Upper lobe of left lung (tissue), 6 donors: ENCODE measurements at regions not wholly inside any gene's neighbourhood (a gene's known extent, or its start where the extent isn't known, plus 50 kb on each side); places are given as distances from the start of the nearest gene placed in this dataset.

Source experiments
- ATAC-seq, 2 donors: fragments of 200-7000 bp; cut with Tn5 transposase; one replicate each; pipeline ENCODE4 v1.9.1; 2022; ENCODE audit warnings: mild to moderate bottlenecking in 2 of 2, moderate library complexity in 2 of 2; ENCODE audit not compliant: low FRiP score in 2 of 2
- DNase-seq, 2 donors: peaks; one replicate each; pipeline ENCODE4 v3.0.0-alpha.2; 2019 to 2020
- H3K27ac ChIP-seq, 4 donors: fragments of 200-600 bp; sonication (generic); one replicate each; pipeline ENCODE4 v1.5.1; 2016 to 2019
- H3K27me3 ChIP-seq, 4 donors: fragments of 200-600 bp; sonication (generic); one replicate each; pipeline ENCODE4 v1.5.1; 2017 to 2019
- H3K36me3 ChIP-seq, 4 donors: fragments of 200-600 bp; sonication (generic); one replicate each; pipeline ENCODE4 v1.5.1; 2016 to 2019
- H3K4me1 ChIP-seq, 4 donors: fragments of 200-600 bp; sonication (generic); one replicate each; pipeline ENCODE4 v1.5.1; 2018 to 2019
- H3K4me3 ChIP-seq, 4 donors: fragments of 200-600 bp; sonication (generic); one replicate each; pipeline ENCODE4 v1.5.1; 2017 to 2019; ENCODE audit warnings: mild to moderate bottlenecking in 2 of 4, moderate library complexity in 1 of 4
- H3K9me3 ChIP-seq, 4 donors: fragments of 200-600 bp; sonication (generic); one replicate each; pipeline ENCODE4 v1.5.1; 2018 to 2019
- CTCF ChIP-seq, 6 experiments: fragments of 450-650 bp in 4 of 6; fragments of 200-600 bp in 2 of 6; sonication (generic) in 2 of 6; IDR thresholded peaks; one replicate each; pipeline ENCODE4 v1.5.1; 2016 to 2019; ENCODE audit warnings: antibody characterized with exemption in 6 of 6
- EP300 ChIP-seq, 4 donors: sonication (generic); formaldehyde crosslinking; IDR thresholded peaks; one replicate each; pipeline ENCODE4 v1.5.1; 2017; ENCODE audit warnings: antibody characterized with exemption in 4 of 4, control low read depth in 2 of 4
- POLR2A ChIP-seq, 4 donors: fragments of 450-650 bp; IDR thresholded peaks; one replicate each; pipeline ENCODE4 v1.5.1; 2016 to 2017; ENCODE audit warnings: antibody characterized with exemption in 4 of 4, mild to moderate bottlenecking in 2 of 4
- POLR2AphosphoS5 ChIP-seq, 2 donors: sonication (generic); formaldehyde crosslinking; IDR thresholded peaks; one replicate each; pipeline ENCODE4 v1.5.1; 2017; ENCODE audit warnings: antibody characterized with exemption in 2 of 2
- WGBS, 2 donors: methylation state at CpG; one replicate each; pipeline ENCODE4 v1.1.5; 2017 to 2018; 5-methylcytosine and 5-hydroxymethylcytosine counted together
- donor health status: DM: no; HTN: no; CAD: no; lungs with moderate emphysema.
- donor health status: DM: no; HTN: yes; CAD: no; lungs with severe emphysema.

- H3K9me3 ChIP-seq: no peaks in the 10 kb centered on the region
- DNase-seq (peak in 1 of 2 donors; percentile 17), ATAC-seq (no peak)
- H3K4me1 ChIP-seq: no peaks in the 10 kb centered on the region
- no peak for TF ChIP-seq CTCF (IDR thresholded peaks at IDR 0.05)
- TF ChIP-seq POLR2AphosphoS5 (IDR thresholded peaks at IDR 0.05): no peak
- TF ChIP-seq POLR2A (IDR thresholded peaks at IDR 0.05): no peak
- TF ChIP-seq EP300 (IDR thresholded peaks at IDR 0.05): no peak
- no peak overlapping the region for H3K27ac ChIP-seq
- H3K36me3 ChIP-seq: no peaks in the 10 kb centered on the region
- no peaks in the 10 kb centered on the region for H3K27me3 ChIP-seq
- 35 to 47% methylated on average over 2 of the region's 2 CpGs for WGBS, 2 donors
- no peak overlapping the region for H3K4me3 ChIP-seq
Observed at GRCh38 chr14:106681568-106681967, 1155.2 kb downstream of the TMEM121 start.

GRCh38 chr14:106683631-106684030, 1157.2 kb downstream of the TMEM121 start:
- ATAC-seq (no peak), DNase-seq (no peak)
- Histone ChIP-seq H3K27ac (no peak overlapping the region), H3K27me3 (no peaks in the 10 kb centered on the region), H3K36me3 (no peaks in the 10 kb centered on the region), H3K4me3 (no peak overlapping the region), H3K4me1 (no peaks in the 10 kb centered on the region), H3K9me3 (no peaks in the 10 kb centered on the region)
- 63 to 67% methylated on average over 4 of the region's 4 CpGs for WGBS, 2 donors
- TF ChIP-seq POLR2AphosphoS5 (IDR thresholded peaks at IDR 0.05) (no peak), POLR2A (IDR thresholded peaks at IDR 0.05) (no peak), EP300 (IDR thresholded peaks at IDR 0.05) (no peak), CTCF (IDR thresholded peaks at IDR 0.05) (no peak)

DNA sequence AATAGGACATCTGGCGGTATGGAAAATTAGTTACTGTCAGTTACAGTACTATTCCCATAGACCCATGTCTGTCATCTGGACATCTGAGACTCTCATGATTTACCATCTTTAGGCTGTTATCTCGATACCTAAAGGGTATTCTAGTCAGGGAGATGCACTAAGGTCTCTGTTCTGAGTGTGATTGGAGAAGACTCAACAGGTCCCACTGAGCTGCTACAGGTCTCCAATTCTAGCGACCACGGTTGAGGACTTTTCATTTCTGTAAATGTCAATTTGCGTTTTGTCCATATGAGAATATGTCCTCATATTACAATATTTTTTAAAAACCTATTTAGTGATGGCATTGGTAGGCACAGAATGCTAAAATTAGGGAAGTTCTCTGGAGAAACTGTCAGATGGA, 1160.2 kb downstream of the TMEM121 start:
- Histone ChIP-seq H3K4me3 (no peak overlapping the region), H3K4me1 (no peaks in the 10 kb centered on the region), H3K36me3 (no peaks in the 10 kb centered on the region), H3K27ac (no peak overlapping the region), H3K9me3 (no peaks in the 10 kb centered on the region), H3K27me3 (no peaks in the 10 kb centered on the region)
- ATAC-seq: no peak
- TF ChIP-seq CTCF (IDR thresholded peaks at IDR 0.05) (no peak), POLR2A (IDR thresholded peaks at IDR 0.05) (no peak)
- WGBS, 2 donors: 65 to 76% methylated on average over 5 of the region's 5 CpGs
- DNase-seq: no peak

DNA sequence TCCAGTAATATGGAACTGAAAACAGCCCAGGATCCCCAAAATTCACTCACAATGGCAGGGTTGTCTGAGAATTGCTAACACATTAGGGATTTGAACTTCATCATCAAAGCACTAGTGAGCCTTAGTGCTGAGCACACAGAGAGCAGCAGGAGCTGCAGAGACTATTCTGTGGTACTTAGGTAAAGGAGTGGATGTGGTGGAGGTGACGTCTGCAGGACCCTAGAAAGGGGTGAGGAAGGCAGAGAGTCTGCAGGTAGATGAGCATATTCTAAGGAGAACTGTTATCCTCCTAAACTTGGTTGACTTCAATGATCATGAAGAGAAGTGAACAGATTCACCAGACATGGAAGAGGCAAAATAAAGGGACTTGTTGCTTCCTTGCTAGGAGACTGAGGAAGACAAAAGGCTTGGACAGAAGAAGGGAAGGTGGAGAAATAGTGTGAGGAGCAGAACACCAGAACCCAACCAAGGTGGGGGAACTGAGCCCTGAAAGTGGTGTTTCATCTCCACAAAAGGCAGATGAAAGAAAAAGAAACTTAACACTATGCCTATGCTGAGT, 1164.0 kb downstream of the TMEM121 start:
- no peaks in the 10 kb centered on the region for H3K36me3 ChIP-seq
- 25 to 53% methylated on average over 1 of the region's 1 CpG for WGBS, 2 donors
- H3K4me1 ChIP-seq: no peaks in the 10 kb centered on the region
- DNase-seq: no peak
- no peak overlapping the region for H3K27ac ChIP-seq
- no peak overlapping the region for H3K4me3 ChIP-seq
- no peaks in the 10 kb centered on the region for H3K27me3 ChIP-seq
- TF ChIP-seq CTCF (IDR thresholded peaks at IDR 0.05) (no peak), POLR2AphosphoS5 (IDR thresholded peaks at IDR 0.05) (no peak), POLR2A (IDR thresholded peaks at IDR 0.05) (no peak), EP300 (IDR thresholded peaks at IDR 0.05) (no peak)
- ATAC-seq: no peak
- H3K9me3 ChIP-seq: no peaks in the 10 kb centered on the region

GRCh38 chr14:106691601-106692291, 1165.4 kb downstream of the TMEM121 start:
- Histone ChIP-seq H3K36me3 (no peaks in the 10 kb centered on the region), H3K27ac (no peak overlapping the region), H3K4me3 (no peak overlapping the region), H3K9me3 (no peaks in the 10 kb centered on the region), H3K27me3 (no peaks in the 10 kb centered on the region), H3K4me1 (no peaks in the 10 kb centered on the region)
- DNase-seq: peak in 1 of 2 donors; percentile 39
- ATAC-seq: peak; percentile 42 to 68
- WGBS, 2 donors: 67 to 78% methylated on average over 2 to 13 of the region's 13 CpGs
- TF ChIP-seq POLR2A (IDR thresholded peaks at IDR 0.05) (no peak), EP300 (IDR thresholded peaks at IDR 0.05) (no peak), CTCF (IDR thresholded peaks at IDR 0.05) (peak in 2 of 6 experiments; percentile 27 to 30)
